ENCODE measurements at regions not wholly inside any gene's neighbourhood (a gene's known extent, or its start where the extent isn't known, plus 50 kb on each side); places are given as distances from the start of the nearest gene placed in this dataset.

GRCh38 chr9:1383899-1384455, 333.8 kb downstream of the DMRT2 start:
- H3K9ac ChIP-seq, result no peak overlapping the region
- TF ChIP-seq IRF3 (IDR thresholded peaks at IDR 0.05; ENCODE audit: low read depth, low read length), result no peak
- TF ChIP-seq RCOR1 (IDR thresholded peaks at IDR 0.05; ENCODE audit: low read length), result no peak
- no peak for TF ChIP-seq EP300 (IDR thresholded peaks at IDR 0.05; ENCODE audit: borderline replicate concordance in 1 of 2, low read depth in 1 of 2, low read length in 1 of 2)
- no peak for TF ChIP-seq SMC3 (IDR thresholded peaks at IDR 0.05; ENCODE audit: low read depth, low read length)
- TF ChIP-seq FOXJ3 (CRISPR knock-in tag; IDR thresholded peaks at IDR 0.05), result no peak
- TF ChIP-seq JUND (IDR thresholded peaks at IDR 0.05), result no peak
- TF ChIP-seq GATA2 (CRISPR knock-in tag; IDR thresholded peaks at IDR 0.05), result no peak
- TF ChIP-seq TEAD4 (IDR thresholded peaks at IDR 0.05; ENCODE audit: borderline replicate concordance, insufficient read depth), result no peak
- no peak for TF ChIP-seq NFIC (IDR thresholded peaks at IDR 0.05; ENCODE audit: borderline replicate concordance)
- TF ChIP-seq ZBTB33 (IDR thresholded peaks at IDR 0.05; ENCODE audit: borderline replicate concordance, low read depth), result no peak
- no peak for TF ChIP-seq MEF2A (IDR thresholded peaks at IDR 0.05; ENCODE audit: borderline replicate concordance, low read depth)
- TF ChIP-seq FOXM1 (IDR thresholded peaks at IDR 0.05; ENCODE audit: low read depth), result no peak
- TF ChIP-seq RAD21 (IDR thresholded peaks at IDR 0.05; ENCODE audit: low read length), result no peak
- no peaks in the 10 kb centered on the region for H3K36me3 ChIP-seq (replicated peaks in 1 of 2; ENCODE audit: control insufficient read depth in 1 of 2, insufficient read depth in 2 of 2, low read length in 1 of 2)
- H3K27ac ChIP-seq (ENCODE audit: low read depth in 2 of 2, low read length in 1 of 2), result no peak overlapping the region
- CTCF ChIA-PET, result no interaction called here
- no peaks in the 10 kb centered on the region for H3K27me3 ChIP-seq (ENCODE audit: insufficient read depth)
- H3K4me2 ChIP-seq, result no peak overlapping the region
- H3F3A ChIP-seq (replicated peaks; ENCODE audit: insufficient read depth), result no peaks in the 10 kb centered on the region
- POLR2A ChIA-PET, result no interaction called here
- no peak overlapping the region for H3K4me3 ChIP-seq (ENCODE audit: low read depth in 2 of 2, low read length in 1 of 2)
- H3K4me1 ChIP-seq (ENCODE audit: control insufficient read depth in 1 of 2, insufficient read depth in 2 of 2, low read depth in 1 of 2, low read length in 1 of 2), result no peaks in the 10 kb centered on the region
- H3K9me3 ChIP-seq, result no peaks in the 10 kb centered on the region
- 2% methylated on average over 4 of the region's 4 CpGs for WGBS (ENCODE audit: low lambda C conversion rate)
- H3K79me2 ChIP-seq (ENCODE audit: insufficient read depth), result no peaks in the 10 kb centered on the region
- H3K9me2 ChIP-seq, result no peaks in the 10 kb centered on the region
- no peak for DNase-seq
- no peak overlapping the region for H2AFZ ChIP-seq (ENCODE audit: low read depth)
- no peaks in the 10 kb centered on the region for H4K20me1 ChIP-seq (ENCODE audit: insufficient read depth)

GRCh38 chr9:1384816-1385215, 334.7 kb downstream of the DMRT2 start:
- H4K20me1 ChIP-seq (ENCODE audit: insufficient read depth), result no peaks in the 10 kb centered on the region
- DNase-seq, result no peak
- TF ChIP-seq USF2 (IDR thresholded peaks at IDR 0.05; ENCODE audit: borderline replicate concordance, low read depth, low read length) (no peak), CHD2 (IDR thresholded peaks at IDR 0.05; ENCODE audit: low read length, partially characterized antibody) (no peak), NFIC (IDR thresholded peaks at IDR 0.05; ENCODE audit: borderline replicate concordance) (no peak), EP300 (IDR thresholded peaks at IDR 0.05; ENCODE audit: borderline replicate concordance in 1 of 2, low read depth in 1 of 2, low read length in 1 of 2) (no peak), TEAD4 (IDR thresholded peaks at IDR 0.05; ENCODE audit: borderline replicate concordance, insufficient read depth) (no peak), YY1 (IDR thresholded peaks at IDR 0.05; ENCODE audit: low read depth) (no peak), RXRA (IDR thresholded peaks at IDR 0.05; ENCODE audit: borderline replicate concordance, low read depth) (no peak), SMC3 (IDR thresholded peaks at IDR 0.05; ENCODE audit: low read depth, low read length) (no peak), TAF1 (IDR thresholded peaks at IDR 0.05; ENCODE audit: borderline replicate concordance, low read depth, low read length) (no peak), FOXJ3 (CRISPR knock-in tag; IDR thresholded peaks at IDR 0.05) (no peak), EZH2phosphoT487 (IDR thresholded peaks at IDR 0.05; ENCODE audit: borderline replicate concordance, low read depth) (no peak), RCOR1 (IDR thresholded peaks at IDR 0.05; ENCODE audit: low read length) (no peak), NRF1 (IDR thresholded peaks at IDR 0.05; ENCODE audit: low read depth, low read length) (no peak), JUND (IDR thresholded peaks at IDR 0.05) (no peak), FOXM1 (IDR thresholded peaks at IDR 0.05; ENCODE audit: low read depth) (no peak), RFX5 (IDR thresholded peaks at IDR 0.05; ENCODE audit: low read length) (no peak), RAD21 (IDR thresholded peaks at IDR 0.05; ENCODE audit: low read length) (no peak), IRF3 (IDR thresholded peaks at IDR 0.05; ENCODE audit: low read depth, low read length) (no peak)
- H3F3A ChIP-seq (replicated peaks; ENCODE audit: insufficient read depth), result no peaks in the 10 kb centered on the region
- H3K4me3 ChIP-seq (ENCODE audit: low read depth in 2 of 2, low read length in 1 of 2), result no peak overlapping the region
- H3K4me2 ChIP-seq, result no peak overlapping the region
- H3K4me1 ChIP-seq (ENCODE audit: control insufficient read depth in 1 of 2, insufficient read depth in 2 of 2, low read depth in 1 of 2, low read length in 1 of 2), result no peaks in the 10 kb centered on the region
- ChIA-PET CTCF (no interaction called here), POLR2A (no interaction called here)
- 0% methylated on average over 2 of the region's 2 CpGs for WGBS (ENCODE audit: low lambda C conversion rate)
- no peaks in the 10 kb centered on the region for H3K9me3 ChIP-seq
- H3K36me3 ChIP-seq (replicated peaks in 1 of 2; ENCODE audit: control insufficient read depth in 1 of 2, insufficient read depth in 2 of 2, low read length in 1 of 2), result no peaks in the 10 kb centered on the region
- no peak overlapping the region for H3K9ac ChIP-seq
- no peaks in the 10 kb centered on the region for H3K79me2 ChIP-seq (ENCODE audit: insufficient read depth)
- no peaks in the 10 kb centered on the region for H3K9me2 ChIP-seq
- H3K27ac ChIP-seq (ENCODE audit: low read depth in 2 of 2, low read length in 1 of 2), result no peak overlapping the region
- H3K27me3 ChIP-seq (ENCODE audit: insufficient read depth), result no peaks in the 10 kb centered on the region
- no peak overlapping the region for H2AFZ ChIP-seq (ENCODE audit: low read depth)
